IMR-90 (cell line): ENCODE measurements at regions not wholly inside any gene's neighbourhood (a gene's known extent, or its start where the extent isn't known, plus 50 kb on each side); places are given as distances from the start of the nearest gene placed in this dataset.

Experiments used
- ATAC-seq: fragments of 200-7000 bp; cut with Tn5 transposase; 2 replicates; pipeline ENCODE4 v1.9.1; 2020; ENCODE audit warnings: low read depth, mild to moderate bottlenecking, moderate library complexity
- BruUV-seq: library from RNA; stranded (reverse); fragments of 400-500 nt; replicated peaks from 2 replicates; lab custom pipeline; 2021; lab: Mats Ljungman, UMichigan
- CTCF ChIA-PET: fragments of 300-600 bp; formaldehyde crosslinking; extraction: SDS; loops from one replicate; lab custom pipeline; 2021; ENCODE audit warnings: antibody characterized with exemption; lab: Yijun Ruan, JAX
- POLR2A ChIA-PET: fragments of 300-600 bp; sonication (Branson Sonifier 250); formaldehyde crosslinking; loops from one replicate; lab custom pipeline; 2022; ENCODE audit warnings: antibody characterized with exemption; ENCODE audit not compliant: unreplicated experiment; lab: Charles Lee
- DNase-seq: peaks from one replicate; pipeline ENCODE4 v3.0.0; 2013
- H2AFZ ChIP-seq: replicated peaks from 2 replicates; pipeline ENCODE3; 2013; ENCODE audit warnings: low read length, mild to moderate bottlenecking; ENCODE audit not compliant: poor library complexity
- H2AK5ac ChIP-seq: 2 replicates; pipeline ENCODE4 v1.6.1; 2013; ENCODE audit warnings: low read depth, low read length, inconsistent platforms
- H2AK9ac ChIP-seq: replicated peaks from 2 replicates; pipeline ENCODE3; 2013; ENCODE audit warnings: mild to moderate bottlenecking, low read depth, low read length, moderate library complexity; ENCODE audit not compliant: poor library complexity
- H2BK120ac ChIP-seq: 2 replicates; pipeline ENCODE4 v1.6.1; 2013; ENCODE audit warnings: low read depth, low read length, inconsistent platforms
- H2BK15ac ChIP-seq: 3 replicates; pipeline ENCODE4 v1.6.1; 2013; ENCODE audit warnings: low read depth, low read length, inconsistent platforms
- H2BK20ac ChIP-seq: 2 replicates; pipeline ENCODE4 v1.6.1; 2013; ENCODE audit warnings: low read depth, mild to moderate bottlenecking, inconsistent platforms, low read length, moderate library complexity
- H2BK5ac ChIP-seq: 2 replicates; pipeline ENCODE4 v1.6.1; 2013; ENCODE audit warnings: mild to moderate bottlenecking, low read depth, low read length, inconsistent platforms; ENCODE audit not compliant: poor library complexity, severe bottlenecking
- H3K14ac ChIP-seq: replicated peaks from 2 replicates; pipeline ENCODE4 v1.6.1; 2013; ENCODE audit warnings: low read depth, low read length, inconsistent platforms
- H3K18ac ChIP-seq: 2 replicates; pipeline ENCODE4 v1.6.1; 2013; ENCODE audit warnings: low read depth, low read length, control low read depth
- H3K23ac ChIP-seq: 2 replicates; pipeline ENCODE4 v1.6.1; 2013; ENCODE audit warnings: low read depth, low read length, inconsistent platforms
- H3K27ac ChIP-seq: 2 replicates; pipeline ENCODE4 v1.5.1; 2013; ENCODE audit warnings: mild to moderate bottlenecking, control low read depth, low read length; ENCODE audit not compliant: insufficient read depth
- H3K27me3 ChIP-seq: 2 replicates; pipeline ENCODE4 v1.6.1; 2013; ENCODE audit warnings: low read length; ENCODE audit not compliant: control insufficient read depth, insufficient read depth
- H3K36me3 ChIP-seq: 2 replicates; pipeline ENCODE4 v1.6.1; 2013; ENCODE audit warnings: low read length, mixed read lengths; ENCODE audit not compliant: control insufficient read depth, insufficient read depth
- H3K4ac ChIP-seq: 2 replicates; pipeline ENCODE4 v1.6.1; 2013; ENCODE audit warnings: low read depth, low read length, inconsistent platforms
- H3K4me1 ChIP-seq: 2 replicates; pipeline ENCODE4 v1.6.1; 2013; ENCODE audit warnings: low read length, mixed read lengths; ENCODE audit not compliant: control insufficient read depth, insufficient read depth
- H3K4me2 ChIP-seq: 2 replicates; pipeline ENCODE4 v1.6.1; 2013; ENCODE audit warnings: low read depth, mild to moderate bottlenecking, control low read depth, low read length, moderate library complexity
- H3K4me3 ChIP-seq: 2 replicates; pipeline ENCODE4 v1.5.1; 2013; ENCODE audit warnings: low read depth, mild to moderate bottlenecking, control low read depth, low read length, moderate library complexity; ENCODE audit not compliant: insufficient read depth
- H3K56ac ChIP-seq: 2 replicates; pipeline ENCODE4 v1.6.1; 2013; ENCODE audit warnings: low read length, inconsistent platforms; ENCODE audit not compliant: insufficient read depth; ENCODE audit errors: extremely low read depth
- H3K79me1 ChIP-seq, 2 experiments: 2 replicates each; pipeline ENCODE4 v1.6.1; 2013; ENCODE audit warnings: low read length in 2 of 2, inconsistent platforms in 1 of 2, low read depth in 1 of 2
- H3K9ac ChIP-seq: 2 replicates; pipeline ENCODE4 v1.6.1; 2013; ENCODE audit warnings: low read depth, low read length, control low read depth
- H3K9me1 ChIP-seq: 2 replicates; pipeline ENCODE4 v1.6.1; 2013; ENCODE audit warnings: low read length, inconsistent platforms; ENCODE audit not compliant: insufficient read depth
- H3K9me3 ChIP-seq: 2 replicates; pipeline ENCODE4 v1.6.1; 2013; ENCODE audit warnings: low read length; ENCODE audit not compliant: control insufficient read depth, insufficient read depth
- H4K20me1 ChIP-seq: 2 replicates; pipeline ENCODE4 v1.6.1; 2013; ENCODE audit warnings: low read length, inconsistent platforms; ENCODE audit not compliant: insufficient read depth
- H4K5ac ChIP-seq: 2 replicates; pipeline ENCODE4 v1.6.1; 2013; ENCODE audit warnings: mild to moderate bottlenecking, low read depth, low read length, control low read depth
- H4K8ac ChIP-seq, 2 experiments: 2 replicates each; pipeline ENCODE4 v1.6.1; 2013; ENCODE audit warnings: low read depth in 2 of 2, low read length in 2 of 2, control low read depth in 1 of 2, inconsistent platforms in 1 of 2
- H4K91ac ChIP-seq: 2 replicates; pipeline ENCODE4 v1.6.1; 2013; ENCODE audit warnings: low read depth, low read length, inconsistent platforms; ENCODE audit not compliant: insufficient read depth
- MXI1 ChIP-seq: IDR thresholded peaks from 2 replicates; pipeline ENCODE4 v1.6.1; 2012; ENCODE audit warnings: low read depth, mild to moderate bottlenecking, low read length, moderate library complexity, borderline replicate concordance
- WGBS, 2 experiments: methylation state at CpG; one replicate each; pipeline versions ENCODE4 v1.1.5 to v1.1.7; 2013; ENCODE audit warnings: missing lambda C conversion rate in 2 of 2; ENCODE audit not compliant: insufficient read length in 1 of 2; ENCODE audit errors: extremely low coverage in 2 of 2; 5-methylcytosine and 5-hydroxymethylcytosine counted together
- dilution Hi-C: fragments of 300-500 bp; cut with HindIII; formaldehyde crosslinking; loops from one replicate; pipeline ENCODE4 v1.14.3; 2018; ENCODE audit warnings: low sequenced_read_pairs; ENCODE audit not compliant: unreplicated experiment
- in situ Hi-C: fragments of 300-500 bp; cut with MboI; formaldehyde crosslinking; loops from 3 replicates; pipeline ENCODE4 v1.14.3; 2019; ENCODE audit warnings: low sequenced_read_pairs, inconsistent platforms, mixed read lengths
- intact Hi-C: fragments of 100-400 bp; cut with micrococcal nuclease; formaldehyde crosslinking; loops from 2 replicates; pipeline ENCODE4 v1.10.0; 2022

DNA sequence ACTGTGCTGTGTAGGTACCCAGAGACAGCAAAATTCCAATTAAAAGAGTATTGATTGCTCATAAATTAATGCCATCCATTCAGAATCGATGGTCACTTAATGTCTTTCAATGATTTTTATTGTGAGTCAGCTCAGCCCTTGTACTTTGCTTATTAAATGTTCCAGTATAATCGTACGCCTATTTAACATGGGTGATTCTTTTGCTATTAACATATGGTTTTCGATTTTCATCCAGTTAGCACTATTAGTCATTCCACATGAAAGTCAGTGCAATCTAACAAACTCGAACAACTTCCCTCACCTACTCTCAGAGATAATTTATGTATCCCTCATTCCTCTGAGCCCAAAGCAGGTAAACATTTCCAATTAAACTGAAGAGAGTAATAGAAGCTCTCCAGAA, 109.6 kb upstream of the APP start:
- H4K5ac ChIP-seq: no peak overlapping the region
- no peak overlapping the region for H2BK120ac ChIP-seq
- H2BK20ac ChIP-seq: no peak overlapping the region
- POLR2A ChIA-PET: interaction anchor here (0.6 kb wide), 1 partner anchor 456 kb away, joined by 4 read pairs; no protein-coding TSS in a partner anchor
- DNase-seq (no peak), ATAC-seq (no peak)
- no peak overlapping the region for H3K56ac ChIP-seq
- no CpG with 5 or more reads among the region's 5 CpGs for WGBS, 2 experiments
- intact Hi-C loops (no loop called here), dilution Hi-C loops (no loop called here), in situ Hi-C loops (no loop called here)
- H3K4ac ChIP-seq: no peak overlapping the region
- H3K9ac ChIP-seq: no peak overlapping the region
- no peaks in the 10 kb centered on the region for H3K79me1 ChIP-seq
- no peak overlapping the region for H4K91ac ChIP-seq
- H2BK15ac ChIP-seq: no peak overlapping the region
- H3K23ac ChIP-seq: no peak overlapping the region
- no peaks in the 10 kb centered on the region for H3K36me3 ChIP-seq
- no TSS peak for BruUV-seq
- H2BK5ac ChIP-seq: no peak overlapping the region
- H2AK9ac ChIP-seq: no peak overlapping the region
- H2AFZ ChIP-seq: no peak overlapping the region
- H4K20me1 ChIP-seq: no peaks in the 10 kb centered on the region
- H3K4me3 ChIP-seq: no peak overlapping the region
- no peak for TF ChIP-seq MXI1
- no peak overlapping the region for H3K14ac ChIP-seq
- H2AK5ac ChIP-seq: no peak overlapping the region
- H3K4me2 ChIP-seq: no peak overlapping the region
- no peaks in the 10 kb centered on the region for H3K27me3 ChIP-seq
- no peaks in the 10 kb centered on the region for H3K9me1 ChIP-seq
- no peaks in the 10 kb centered on the region for H3K4me1 ChIP-seq
- no peak overlapping the region for H4K8ac ChIP-seq
- no peak overlapping the region for H3K18ac ChIP-seq
- 0 out of 2 replicates have a peak, but pooled peaks cover 1% of the 10 kb centered on the region for H3K9me3 ChIP-seq
- CTCF ChIA-PET: no interaction called here
- no peak overlapping the region for H3K27ac ChIP-seq
